Keratinocyte (primary cell): ENCODE measurements at regions not wholly inside any gene's neighbourhood (a gene's known extent, or its start where the extent isn't known, plus 50 kb on each side); places are given as distances from the start of the nearest gene placed in this dataset.

Experiments used
- CTCF ChIP-seq, 3 experiments: IDR thresholded peaks in 1 of 3; conservative IDR thresholded peaks in 1 of 3; optimal IDR thresholded peaks in 1 of 3; 2 replicates in 2 of 3; 3 replicates in 1 of 3; pipeline versions ENCODE3 to v1.5.1; 2011; ENCODE audit warnings: low read length in 3 of 3, mild to moderate bottlenecking in 3 of 3, moderate library complexity in 2 of 3, control low read depth in 1 of 3, inconsistent platforms in 1 of 3; ENCODE audit not compliant: insufficient read depth in 2 of 3; ENCODE audit errors: extremely low read depth in 1 of 3
- EZH2 ChIP-seq: IDR thresholded peaks from one replicate; pipeline ENCODE4 v1.6.1; 2012; ENCODE audit warnings: inconsistent platforms, mild to moderate bottlenecking, low read length, moderate library complexity

GRCh38 chr1:195026792-195027191, 1581.4 kb downstream of the KCNT2 start:
- TF ChIP-seq CTCF (optimal IDR thresholded peaks at IDR 0.05 in 1 of 3, IDR thresholded peaks at IDR 0.05 in 1 of 3, conservative IDR thresholded peaks at IDR 0.05 in 1 of 3; ENCODE audit: extremely low read depth in 1 of 3, insufficient read depth in 2 of 3, low read length in 3 of 3) (no peak), EZH2 (no peak)
